T-helper 17 cell (primary cell): ENCODE measurements at regions not wholly inside any gene's neighbourhood (a gene's known extent, or its start where the extent isn't known, plus 50 kb on each side); places are given as distances from the start of the nearest gene placed in this dataset.

Source experiments
- ATAC-seq: fragments of 150-1000 bp; cut with Tn5 transposase; 2 replicates; pipeline ENCODE4 v1.10.0; 2021; ENCODE audit warnings: mild to moderate bottlenecking, moderate library complexity
- DNase-seq, 3 donors: peaks; one replicate each; pipeline versions ENCODE4 v3.0.0 to v3.0.0-alpha.2; 2020 to 2021
- H3K9me3 ChIP-seq: one replicate; pipeline ENCODE4 v1.7.0; 2013; ENCODE audit warnings: low read length, mild to moderate bottlenecking; ENCODE audit not compliant: control insufficient read depth, poor library complexity, severe bottlenecking
- H3K27ac Mint-ChIP-seq: one replicate; pipeline ENCODE4 v1.8.0; 2022; ENCODE audit warnings: mild to moderate bottlenecking, moderate library complexity, mixed read lengths
- H3K27me3 Mint-ChIP-seq: one replicate; pipeline ENCODE4 v1.8.0; 2022; ENCODE audit warnings: mixed read lengths
- H3K36me3 Mint-ChIP-seq: one replicate; pipeline ENCODE4 v1.8.0; 2022; ENCODE audit warnings: low read depth, mixed read lengths
- H3K4me1 Mint-ChIP-seq: one replicate; pipeline ENCODE4 v1.8.0; 2022; ENCODE audit warnings: mild to moderate bottlenecking, mixed read lengths
- H3K4me3 Mint-ChIP-seq: one replicate; pipeline ENCODE4 v1.8.0; 2022; ENCODE audit warnings: mild to moderate bottlenecking, moderate library complexity, mixed read lengths

- ATAC-seq (no peak), DNase-seq (no peak)
- H3K4me3 Mint-ChIP-seq: peak overlapping the region; percentile 79
- H3K36me3 Mint-ChIP-seq: peaks cover 2% of the 10 kb centered on the region
- H3K27me3 Mint-ChIP-seq: no peaks in the 10 kb centered on the region
- H3K27ac Mint-ChIP-seq: peak overlapping the region; percentile 97
- H3K9me3 ChIP-seq: no peaks in the 10 kb centered on the region
- H3K4me1 Mint-ChIP-seq: peaks cover 38% of the 10 kb centered on the region
Measured at GRCh38 chr14:104390221-104390931, 189.2 kb upstream of the C14orf180 start.

DNA sequence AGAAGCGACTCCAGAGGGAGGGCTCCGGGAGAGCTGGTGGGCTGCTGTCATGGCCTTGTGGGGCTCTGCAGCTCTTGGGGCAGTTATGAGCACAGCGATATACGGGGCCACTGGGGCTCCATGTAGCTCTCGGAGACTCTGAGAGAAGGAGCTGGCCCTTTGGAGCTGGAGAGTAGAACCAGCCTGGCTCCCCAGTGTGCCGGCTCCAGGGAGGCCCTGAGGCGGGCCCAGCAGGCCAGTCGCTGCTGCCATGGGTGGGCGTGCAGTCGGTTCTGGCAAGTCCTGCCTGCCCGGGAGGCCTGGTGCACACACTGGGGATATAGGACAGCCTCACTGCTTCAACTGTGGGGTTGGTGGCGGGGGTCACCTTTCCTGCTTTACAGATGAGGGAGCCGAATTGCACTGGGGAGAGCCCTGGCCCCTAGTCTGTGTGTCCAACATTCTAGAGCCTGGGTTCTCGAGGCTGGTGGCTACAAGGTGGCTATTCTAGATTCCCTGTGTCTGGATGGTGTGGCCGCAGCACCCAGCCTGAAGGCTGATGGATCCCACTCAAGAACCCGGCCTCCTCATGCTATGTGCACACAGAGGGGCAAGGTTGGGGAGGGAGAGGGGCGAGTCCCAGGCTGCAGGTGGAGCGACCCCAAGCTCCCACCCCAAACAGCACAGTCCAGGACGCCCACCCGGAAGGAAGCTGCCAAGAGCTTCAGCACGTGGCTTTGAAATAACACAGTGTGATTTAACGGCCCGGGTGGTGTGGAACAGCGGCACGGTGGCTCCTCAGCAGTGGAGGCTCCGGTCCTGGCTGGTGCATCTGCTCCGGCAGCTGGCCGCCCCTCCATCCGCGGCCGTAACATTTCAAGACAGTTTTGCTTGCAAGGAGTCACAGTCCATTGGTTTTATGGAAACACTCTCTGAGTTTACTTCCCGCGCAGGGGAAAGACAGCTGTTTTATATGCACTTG lies 188.3 kb upstream of the C14orf180 start:
- Mint-ChIP-seq H3K27me3 (no peaks in the 10 kb centered on the region), H3K36me3 (peaks cover 2% of the 10 kb centered on the region), H3K4me1 (peaks cover 38% of the 10 kb centered on the region), H3K4me3 (peak overlapping the region; percentile 78), H3K27ac (peak overlapping the region; percentile 97)
- DNase-seq: no peak
- no peak for ATAC-seq
- no peaks in the 10 kb centered on the region for H3K9me3 ChIP-seq

DNA sequence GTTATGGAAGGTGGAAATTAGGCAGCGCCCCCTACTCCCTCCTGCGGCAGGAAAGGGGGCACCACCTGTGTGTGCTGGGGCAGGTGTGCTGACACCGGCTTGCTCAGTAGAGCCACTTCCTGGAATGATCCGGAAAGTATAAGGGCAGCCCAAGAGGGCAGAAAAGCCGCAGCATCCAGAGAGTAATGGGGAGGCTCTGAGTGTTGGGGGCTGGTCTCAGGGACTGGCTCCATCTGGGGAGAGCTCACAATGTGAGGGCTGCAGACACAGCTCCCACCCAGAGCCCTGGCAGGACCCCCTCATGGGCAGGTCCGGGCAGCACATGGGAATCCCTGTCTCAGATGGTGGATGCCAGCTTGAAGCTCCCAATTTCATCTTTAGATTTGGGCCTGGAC lies 187.6 kb upstream of the C14orf180 start:
- H3K27ac Mint-ChIP-seq: peak overlapping the region; percentile 97
- H3K4me3 Mint-ChIP-seq: peak overlapping the region; percentile 78
- ATAC-seq (no peak), DNase-seq (no peak)
- H3K9me3 ChIP-seq: no peaks in the 10 kb centered on the region
- no peaks in the 10 kb centered on the region for H3K27me3 Mint-ChIP-seq
- peaks cover 41% of the 10 kb centered on the region for H3K4me1 Mint-ChIP-seq
- peaks cover 2% of the 10 kb centered on the region for H3K36me3 Mint-ChIP-seq

DNA sequence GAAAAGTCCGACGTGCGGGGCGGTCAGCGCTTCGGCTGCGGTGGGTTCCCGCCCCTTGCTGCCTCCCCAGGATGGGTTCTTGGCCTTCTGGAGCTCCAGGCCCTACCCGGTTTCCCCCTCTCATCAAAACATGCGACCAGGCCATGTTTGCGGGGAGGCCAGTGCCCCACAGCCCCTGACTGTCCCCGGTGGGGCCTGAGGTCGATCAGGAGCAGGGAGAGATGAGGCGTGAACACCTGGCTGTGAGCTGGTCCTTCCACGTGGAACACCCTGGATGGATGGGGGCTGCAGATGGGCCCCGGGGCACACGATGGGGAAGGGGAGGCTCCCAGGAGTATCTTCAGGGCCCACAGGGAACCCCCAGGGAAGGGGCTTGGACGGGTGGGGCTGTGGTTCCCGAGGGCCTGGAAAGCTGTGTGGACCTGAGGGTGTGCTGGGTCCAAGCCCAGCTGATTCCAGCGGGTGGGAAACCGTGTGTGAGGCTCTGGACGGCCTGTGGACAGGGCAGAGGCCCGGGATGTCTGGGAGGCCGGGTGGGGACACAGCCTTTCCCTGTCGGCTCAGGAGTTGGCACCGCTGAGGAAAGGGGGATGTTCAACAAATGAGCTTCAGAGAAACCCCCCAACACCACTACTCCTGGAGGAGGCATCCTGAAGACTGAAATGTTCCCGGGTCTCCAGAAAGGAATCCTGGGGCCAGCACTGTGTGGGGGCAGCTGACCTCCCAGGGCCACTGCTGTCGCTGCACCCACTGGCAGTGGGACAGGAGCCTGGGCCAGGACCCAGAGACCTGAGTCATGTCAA lies 187.0 kb upstream of the C14orf180 start:
- DNase-seq: no peak
- ATAC-seq: no peak
- H3K36me3 Mint-ChIP-seq: peaks cover 2% of the 10 kb centered on the region
- H3K27ac Mint-ChIP-seq: peak overlapping the region; percentile 97
- no peaks in the 10 kb centered on the region for H3K27me3 Mint-ChIP-seq
- no peaks in the 10 kb centered on the region for H3K9me3 ChIP-seq
- peaks cover 41% of the 10 kb centered on the region for H3K4me1 Mint-ChIP-seq
- peak overlapping the region; percentile 78 for H3K4me3 Mint-ChIP-seq

GRCh38 chr14:104393199-104393897 lies 186.2 kb upstream of the C14orf180 start:
- H3K4me3 Mint-ChIP-seq: peak overlapping the region; percentile 96
- ATAC-seq: no peak

DNA sequence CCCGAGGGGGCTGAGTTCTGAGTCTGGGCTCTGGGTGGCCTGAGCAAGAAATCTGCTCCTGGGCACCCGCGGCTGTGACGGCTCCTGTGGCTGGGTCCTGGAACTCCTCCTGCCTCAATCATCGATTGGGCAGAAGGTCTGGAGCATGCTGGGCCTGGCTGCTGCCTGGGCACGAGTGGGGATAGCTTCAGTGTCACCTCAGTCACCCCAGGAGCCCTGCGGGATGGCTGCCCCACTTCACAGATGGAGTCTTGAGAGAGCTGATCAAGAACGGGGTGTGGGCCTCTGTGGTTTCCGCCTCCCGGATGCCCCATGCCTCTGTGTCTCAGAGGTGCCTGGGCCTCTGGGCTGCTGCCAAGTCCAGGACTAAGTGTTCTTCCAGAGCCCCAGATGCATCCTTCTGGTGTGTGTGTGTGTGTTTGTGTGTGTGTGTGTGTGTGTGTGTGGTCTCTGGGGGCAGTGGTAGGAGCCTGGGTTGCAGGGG lies 185.6 kb upstream of the C14orf180 start:
- Mint-ChIP-seq H3K4me1 (peaks cover 39% of the 10 kb centered on the region), H3K27ac (peak overlapping the region; percentile 97), H3K27me3 (no peaks in the 10 kb centered on the region), H3K36me3 (peaks cover 2% of the 10 kb centered on the region), H3K4me3 (peak overlapping the region; percentile 96)
- no peaks in the 10 kb centered on the region for H3K9me3 ChIP-seq
- DNase-seq (peak; percentile 43 to 68 (median 59)), ATAC-seq (peak; percentile 86)

More at GRCh38 chr14:104393199-104393897, 186.2 kb upstream of the C14orf180 start:
- DNase-seq: no peak
- Mint-ChIP-seq H3K27ac (peak overlapping the region; percentile 97), H3K36me3 (peaks cover 2% of the 10 kb centered on the region), H3K4me1 (peaks cover 41% of the 10 kb centered on the region), H3K27me3 (no peaks in the 10 kb centered on the region)
- no peaks in the 10 kb centered on the region for H3K9me3 ChIP-seq

DNA sequence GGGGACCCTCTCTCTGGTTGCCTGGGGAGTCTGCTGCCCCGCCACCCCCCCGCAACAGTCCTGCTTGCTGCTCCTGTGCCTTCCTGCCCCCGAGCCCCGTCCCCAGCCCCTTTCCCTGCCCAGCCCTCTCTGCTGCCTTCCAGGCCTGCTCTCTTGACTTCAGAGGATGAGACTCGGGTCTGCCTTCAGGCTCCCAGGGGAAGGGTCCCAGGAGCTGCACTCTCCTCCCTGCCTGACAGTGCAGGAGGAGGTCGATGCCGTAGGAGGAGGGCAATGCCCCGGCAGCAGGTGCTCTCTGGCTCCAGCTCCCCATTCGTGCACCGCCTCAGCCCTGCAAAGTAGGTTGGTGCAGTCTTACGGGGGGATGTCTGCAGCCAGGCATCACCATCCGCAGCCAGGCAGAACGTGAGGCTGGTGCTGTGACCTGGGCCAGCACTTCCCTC lies 185.1 kb upstream of the C14orf180 start:
- H3K9me3 ChIP-seq: no peaks in the 10 kb centered on the region
- DNase-seq (no peak), ATAC-seq (no peak)
- peak overlapping the region; percentile 96 for H3K4me3 Mint-ChIP-seq
- H3K27ac Mint-ChIP-seq: peak overlapping the region; percentile 97
- H3K36me3 Mint-ChIP-seq: peaks cover 2% of the 10 kb centered on the region
- H3K27me3 Mint-ChIP-seq: no peaks in the 10 kb centered on the region
- H3K4me1 Mint-ChIP-seq: peaks cover 44% of the 10 kb centered on the region

DNA sequence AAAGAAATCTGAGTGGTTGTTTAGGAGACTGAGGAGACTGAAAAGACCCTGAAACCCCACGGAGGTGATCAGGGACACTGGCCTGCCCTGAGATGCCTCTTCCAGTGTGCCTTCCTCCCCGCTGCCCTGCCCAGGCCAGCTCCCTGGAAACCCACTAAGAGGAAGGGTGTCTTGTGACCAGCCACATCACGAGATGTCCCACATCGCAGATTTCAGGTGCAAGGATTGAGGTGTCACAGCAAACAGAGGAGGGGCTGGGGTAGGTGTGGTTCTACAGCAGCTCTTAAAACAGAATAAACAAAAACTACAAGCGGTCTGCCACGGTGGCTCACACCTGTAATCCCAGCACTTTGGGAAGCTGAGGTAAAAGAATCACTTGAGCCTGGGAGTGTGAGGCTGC lies 184.3 kb upstream of the C14orf180 start:
- no peak for ATAC-seq
- H3K4me3 Mint-ChIP-seq: peak overlapping the region; percentile 96

DNA sequence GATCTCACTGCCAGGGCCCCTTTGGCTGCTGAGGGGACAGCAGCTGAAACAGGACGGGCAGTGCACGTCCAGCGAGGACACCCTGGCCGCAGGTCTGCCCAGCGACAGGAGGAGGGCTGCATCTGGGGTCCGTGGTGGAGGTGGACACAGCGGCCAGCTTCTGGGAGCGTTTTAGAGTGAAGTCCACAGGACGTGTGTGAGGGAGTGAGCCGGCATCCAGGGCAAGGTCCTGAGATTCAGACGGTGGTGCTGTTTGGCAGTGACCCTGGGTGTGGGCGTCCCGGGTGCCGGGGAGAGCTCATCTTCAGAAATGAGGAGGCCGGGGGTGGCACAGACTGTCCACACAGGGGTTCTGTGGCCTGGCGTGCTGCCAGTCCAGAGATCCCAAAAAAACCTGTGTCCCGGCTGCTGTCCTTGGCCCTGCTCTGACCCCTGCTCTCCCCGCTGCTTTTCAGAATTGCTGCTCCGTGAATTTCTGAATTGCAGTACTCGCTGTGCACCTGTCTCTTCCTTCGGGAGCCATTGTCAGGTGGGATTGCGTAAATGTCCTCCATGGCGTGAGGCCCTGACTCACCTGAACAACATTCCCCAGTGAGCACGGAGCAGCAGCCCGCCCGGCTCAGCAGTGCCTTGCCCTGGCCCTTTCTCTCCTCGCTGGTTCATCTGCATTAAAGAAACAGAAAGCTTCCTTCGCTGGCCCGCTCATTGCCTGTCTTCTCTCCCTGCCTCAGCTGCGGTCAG lies 183.5 kb upstream of the C14orf180 start:
- no peaks in the 10 kb centered on the region for H3K27me3 Mint-ChIP-seq
- DNase-seq (no peak), ATAC-seq (no peak)
- H3K4me1 Mint-ChIP-seq: peaks cover 38% of the 10 kb centered on the region
- peak overlapping the region; percentile 97 for H3K27ac Mint-ChIP-seq
- peak overlapping the region; percentile 96 for H3K4me3 Mint-ChIP-seq
- peaks cover 5% of the 10 kb centered on the region for H3K36me3 Mint-ChIP-seq
- H3K9me3 ChIP-seq: no peaks in the 10 kb centered on the region

More for the DNA sequence above, 184.3 kb upstream of the C14orf180 start:
- Mint-ChIP-seq H3K27me3 (no peaks in the 10 kb centered on the region), H3K36me3 (peaks cover 2% of the 10 kb centered on the region), H3K27ac (peak overlapping the region; percentile 97), H3K4me1 (peaks cover 43% of the 10 kb centered on the region)
- no peak for DNase-seq
- H3K9me3 ChIP-seq: no peaks in the 10 kb centered on the region

GRCh38 chr14:104396682-104397470 lies 182.7 kb upstream of the C14orf180 start:
- H3K36me3 Mint-ChIP-seq: peaks cover 5% of the 10 kb centered on the region
- H3K4me1 Mint-ChIP-seq: peaks cover 33% of the 10 kb centered on the region
- ATAC-seq: no peak
- H3K9me3 ChIP-seq: no peaks in the 10 kb centered on the region
- no peak for DNase-seq
- H3K4me3 Mint-ChIP-seq: no peak overlapping the region
- no peaks in the 10 kb centered on the region for H3K27me3 Mint-ChIP-seq
- no peak overlapping the region for H3K27ac Mint-ChIP-seq

DNA sequence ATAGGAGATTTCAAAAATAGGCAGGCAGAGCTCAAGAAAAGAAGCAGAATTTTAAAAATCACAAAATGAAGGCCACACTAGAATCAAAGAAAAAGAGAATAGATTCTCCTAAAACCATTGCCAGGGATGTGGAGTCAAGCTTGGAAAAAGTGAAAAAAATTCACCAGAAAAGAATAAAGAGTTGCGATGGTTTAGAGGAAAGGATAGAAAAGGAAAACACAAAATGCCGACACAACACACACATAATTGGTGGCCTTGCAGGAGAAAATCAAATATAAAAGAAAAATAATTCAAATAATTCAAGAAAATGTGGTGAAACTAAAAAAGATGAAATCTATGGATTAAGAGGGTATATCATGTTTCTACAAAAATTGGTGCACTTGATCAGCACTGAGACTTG lies 181.6 kb upstream of the C14orf180 start:
- H3K4me3 Mint-ChIP-seq: no peak overlapping the region
- no peak overlapping the region for H3K27ac Mint-ChIP-seq
- H3K9me3 ChIP-seq: no peaks in the 10 kb centered on the region
- peaks cover 5% of the 10 kb centered on the region for H3K36me3 Mint-ChIP-seq
- DNase-seq (no peak), ATAC-seq (no peak)
- H3K4me1 Mint-ChIP-seq: peaks cover 31% of the 10 kb centered on the region
- no peaks in the 10 kb centered on the region for H3K27me3 Mint-ChIP-seq
